ENCODE measurements at regions not wholly inside any gene's neighbourhood (a gene's known extent, or its start where the extent isn't known, plus 50 kb on each side); places are given as distances from the start of the nearest gene placed in this dataset.

GRCh38 chr5:2901096-2901495, 149.6 kb upstream of the IRX2 start:
- H3K4me2 ChIP-seq (ENCODE audit: insufficient read depth, low read length): no peak overlapping the region
- H2AFZ ChIP-seq (ENCODE audit: low read depth, low read length): peak overlapping the region; percentile 7; the same call in 1 of the 2 replicates
- no peaks in the 10 kb centered on the region for H3K36me3 ChIP-seq (ENCODE audit: insufficient read depth, low read length)
- no peak overlapping the region for H3K4me3 ChIP-seq (ENCODE audit: low read depth in 1 of 2, low read length in 2 of 2)
- H3K27ac ChIP-seq (ENCODE audit: low read length): peak overlapping the region; percentile 50; the same call in 1 of the 2 replicates
- DNase-seq: no peak
- no peaks in the 10 kb centered on the region for H3K27me3 ChIP-seq (ENCODE audit: insufficient read depth, low read length, poor library complexity)
- H3K9me3 ChIP-seq (ENCODE audit: insufficient read depth, low read length, severe bottlenecking): no peaks in the 10 kb centered on the region
- TF ChIP-seq EZH2 (IDR thresholded peaks at IDR 0.05; ENCODE audit: borderline replicate concordance, low read depth, low read length, severe bottlenecking) (no peak), CTCF (IDR thresholded peaks at IDR 0.05; ENCODE audit: borderline replicate concordance, extremely low read depth, low read length, poor library complexity, severe bottlenecking) (no peak)
- H3K4me1 ChIP-seq (ENCODE audit: insufficient read depth, low read length): peaks cover 15% of the 10 kb centered on the region
- ATAC-seq (ENCODE audit: insufficient read depth, low read depth): no peak
- H3K9ac ChIP-seq (ENCODE audit: low read depth, low read length): no peak overlapping the region
- no peaks in the 10 kb centered on the region for H4K20me1 ChIP-seq (ENCODE audit: insufficient read depth, low read length)
- no peaks in the 10 kb centered on the region for H3K79me2 ChIP-seq (ENCODE audit: insufficient read depth, low read length)

- H3K9ac ChIP-seq (ENCODE audit: low read depth, low read length): no peak overlapping the region
- H4K20me1 ChIP-seq (ENCODE audit: insufficient read depth, low read length): no peaks in the 10 kb centered on the region
- H3K4me1 ChIP-seq (ENCODE audit: insufficient read depth, low read length): peaks cover 15% of the 10 kb centered on the region
- no peak overlapping the region for H3K4me3 ChIP-seq (ENCODE audit: low read depth in 1 of 2, low read length in 2 of 2)
- no peaks in the 10 kb centered on the region for H3K36me3 ChIP-seq (ENCODE audit: insufficient read depth, low read length)
- DNase-seq (no peak), ATAC-seq (ENCODE audit: insufficient read depth, low read depth) (peak; percentile 63; the same call in 1 of the 3 replicates)
- peak overlapping the region; percentile 50 for H3K27ac ChIP-seq (ENCODE audit: low read length)
- no peaks in the 10 kb centered on the region for H3K9me3 ChIP-seq (ENCODE audit: insufficient read depth, low read length, severe bottlenecking)
- TF ChIP-seq CTCF (IDR thresholded peaks at IDR 0.05; ENCODE audit: borderline replicate concordance, extremely low read depth, low read length, poor library complexity, severe bottlenecking): no peak
- TF ChIP-seq EZH2 (IDR thresholded peaks at IDR 0.05; ENCODE audit: borderline replicate concordance, low read depth, low read length, severe bottlenecking): no peak
- H3K27me3 ChIP-seq (ENCODE audit: insufficient read depth, low read length, poor library complexity): no peaks in the 10 kb centered on the region
- H2AFZ ChIP-seq (ENCODE audit: low read depth, low read length): peak overlapping the region; percentile 62
- no peaks in the 10 kb centered on the region for H3K79me2 ChIP-seq (ENCODE audit: insufficient read depth, low read length)
- no peak overlapping the region for H3K4me2 ChIP-seq (ENCODE audit: insufficient read depth, low read length)
These were observed 148.9 kb upstream of the IRX2 start for GRCh38 chr5:2900360-2900759.

- peaks cover 15% of the 10 kb centered on the region for H3K4me1 ChIP-seq (ENCODE audit: insufficient read depth, low read length)
- no peaks in the 10 kb centered on the region for H4K20me1 ChIP-seq (ENCODE audit: insufficient read depth, low read length)
- no peak overlapping the region for H3K4me2 ChIP-seq (ENCODE audit: insufficient read depth, low read length)
- H3K9ac ChIP-seq (ENCODE audit: low read depth, low read length): no peak overlapping the region
- no peak overlapping the region for H3K4me3 ChIP-seq (ENCODE audit: low read depth in 1 of 2, low read length in 2 of 2)
- ATAC-seq (ENCODE audit: insufficient read depth, low read depth) (no peak), DNase-seq (no peak)
- TF ChIP-seq CTCF (IDR thresholded peaks at IDR 0.05; ENCODE audit: borderline replicate concordance, extremely low read depth, low read length, poor library complexity, severe bottlenecking) (no peak), EZH2 (IDR thresholded peaks at IDR 0.05; ENCODE audit: borderline replicate concordance, low read depth, low read length, severe bottlenecking) (no peak)
- H3K27ac ChIP-seq (ENCODE audit: low read length): no peak overlapping the region
- no peaks in the 10 kb centered on the region for H3K79me2 ChIP-seq (ENCODE audit: insufficient read depth, low read length)
- H3K9me3 ChIP-seq (ENCODE audit: insufficient read depth, low read length, severe bottlenecking): no peaks in the 10 kb centered on the region
- no peak overlapping the region for H2AFZ ChIP-seq (ENCODE audit: low read depth, low read length)
- H3K36me3 ChIP-seq (ENCODE audit: insufficient read depth, low read length): no peaks in the 10 kb centered on the region
- no peaks in the 10 kb centered on the region for H3K27me3 ChIP-seq (ENCODE audit: insufficient read depth, low read length, poor library complexity)
These were observed 147.8 kb upstream of the IRX2 start for GRCh38 chr5:2899311-2899710.

GRCh38 chr5:2898661-2899060, 147.2 kb upstream of the IRX2 start:
- DNase-seq (no peak), ATAC-seq (ENCODE audit: insufficient read depth, low read depth) (no peak)
- H3K27me3 ChIP-seq (ENCODE audit: insufficient read depth, low read length, poor library complexity): no peaks in the 10 kb centered on the region
- no peak overlapping the region for H3K9ac ChIP-seq (ENCODE audit: low read depth, low read length)
- TF ChIP-seq EZH2 (IDR thresholded peaks at IDR 0.05; ENCODE audit: borderline replicate concordance, low read depth, low read length, severe bottlenecking) (no peak), CTCF (IDR thresholded peaks at IDR 0.05; ENCODE audit: borderline replicate concordance, extremely low read depth, low read length, poor library complexity, severe bottlenecking) (no peak)
- no peak overlapping the region for H3K4me2 ChIP-seq (ENCODE audit: insufficient read depth, low read length)
- H3K9me3 ChIP-seq (ENCODE audit: insufficient read depth, low read length, severe bottlenecking): no peaks in the 10 kb centered on the region
- H3K4me1 ChIP-seq (ENCODE audit: insufficient read depth, low read length): peaks cover 15% of the 10 kb centered on the region
- H3K36me3 ChIP-seq (ENCODE audit: insufficient read depth, low read length): no peaks in the 10 kb centered on the region
- H3K4me3 ChIP-seq (ENCODE audit: low read depth in 1 of 2, low read length in 2 of 2): no peak overlapping the region
- H4K20me1 ChIP-seq (ENCODE audit: insufficient read depth, low read length): no peaks in the 10 kb centered on the region
- no peak overlapping the region for H3K27ac ChIP-seq (ENCODE audit: low read length)
- no peaks in the 10 kb centered on the region for H3K79me2 ChIP-seq (ENCODE audit: insufficient read depth, low read length)
- 0 out of 2 replicates have a peak overlapping the region, but pooled peaks have one; percentile 31 for H2AFZ ChIP-seq (ENCODE audit: low read depth, low read length)

Data from DND-41 (cell line).